ENCODE measurements at regions not wholly inside any gene's neighbourhood (a gene's known extent, or its start where the extent isn't known, plus 50 kb on each side); places are given as distances from the start of the nearest gene placed in this dataset.

GRCh38 chr2:145654746-145655145 lies 1134.8 kb upstream of the ZEB2 start:
- peak overlapping the region in 2 of 3 experiments; percentile 11 to 54 for H3K27ac Mint-ChIP-seq
- no peak overlapping the region for H3K4me3 Mint-ChIP-seq
- TF ChIP-seq, protein P1, sequence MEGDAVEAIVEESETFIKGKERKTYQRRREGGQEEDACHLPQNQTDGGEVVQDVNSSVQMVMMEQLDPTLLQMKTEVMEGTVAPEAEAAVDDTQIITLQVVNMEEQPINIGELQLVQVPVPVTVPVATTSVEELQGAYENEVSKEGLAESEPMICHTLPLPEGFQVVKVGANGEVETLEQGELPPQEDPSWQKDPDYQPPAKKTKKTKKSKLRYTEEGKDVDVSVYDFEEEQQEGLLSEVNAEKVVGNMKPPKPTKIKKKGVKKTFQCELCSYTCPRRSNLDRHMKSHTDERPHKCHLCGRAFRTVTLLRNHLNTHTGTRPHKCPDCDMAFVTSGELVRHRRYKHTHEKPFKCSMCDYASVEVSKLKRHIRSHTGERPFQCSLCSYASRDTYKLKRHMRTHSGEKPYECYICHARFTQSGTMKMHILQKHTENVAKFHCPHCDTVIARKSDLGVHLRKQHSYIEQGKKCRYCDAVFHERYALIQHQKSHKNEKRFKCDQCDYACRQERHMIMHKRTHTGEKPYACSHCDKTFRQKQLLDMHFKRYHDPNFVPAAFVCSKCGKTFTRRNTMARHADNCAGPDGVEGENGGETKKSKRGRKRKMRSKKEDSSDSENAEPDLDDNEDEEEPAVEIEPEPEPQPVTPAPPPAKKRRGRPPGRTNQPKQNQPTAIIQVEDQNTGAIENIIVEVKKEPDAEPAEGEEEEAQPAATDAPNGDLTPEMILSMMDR (IDR thresholded peaks at IDR 0.05; ENCODE audit: unreplicated experiment in 3 of 3), result no peak
- peaks cover 24% of the 10 kb centered on the region for H3K4me1 Mint-ChIP-seq
- H3K36me3 Mint-ChIP-seq (ENCODE audit: low read depth), result no peaks in the 10 kb centered on the region
- no peaks in the 10 kb centered on the region for H3K27me3 Mint-ChIP-seq (ENCODE audit: low read depth)
- no peaks in the 10 kb centered on the region for H3K9me3 Mint-ChIP-seq

DNA sequence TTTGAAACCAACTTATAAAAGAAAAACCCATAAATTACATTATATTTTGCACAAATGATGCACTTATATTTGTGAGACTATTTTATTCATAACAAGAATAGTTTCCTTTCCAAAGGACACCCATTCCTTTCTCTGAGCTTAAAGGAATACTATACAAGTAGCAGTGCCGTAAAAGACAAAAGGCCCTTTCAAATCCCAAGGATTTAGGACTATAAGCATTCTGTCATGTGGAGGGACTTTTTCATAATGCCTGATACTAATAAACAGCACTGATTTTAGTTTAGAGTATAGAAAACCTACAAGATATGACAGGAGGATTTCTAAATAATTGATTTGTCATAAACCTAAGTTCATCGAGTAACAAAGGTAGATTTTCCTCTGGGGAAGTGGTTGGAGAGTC lies 1134.2 kb upstream of the ZEB2 start:
- TF ChIP-seq, protein P1 (IDR thresholded peaks at IDR 0.05; ENCODE audit: unreplicated experiment in 3 of 3), result no peak
- no peak overlapping the region for H3K27ac Mint-ChIP-seq
- no peaks in the 10 kb centered on the region for H3K9me3 Mint-ChIP-seq
- no peaks in the 10 kb centered on the region for H3K27me3 Mint-ChIP-seq (ENCODE audit: low read depth)
- no peak overlapping the region for H3K4me3 Mint-ChIP-seq
- peaks cover 24% of the 10 kb centered on the region for H3K4me1 Mint-ChIP-seq
- no peaks in the 10 kb centered on the region for H3K36me3 Mint-ChIP-seq (ENCODE audit: low read depth)

DNA sequence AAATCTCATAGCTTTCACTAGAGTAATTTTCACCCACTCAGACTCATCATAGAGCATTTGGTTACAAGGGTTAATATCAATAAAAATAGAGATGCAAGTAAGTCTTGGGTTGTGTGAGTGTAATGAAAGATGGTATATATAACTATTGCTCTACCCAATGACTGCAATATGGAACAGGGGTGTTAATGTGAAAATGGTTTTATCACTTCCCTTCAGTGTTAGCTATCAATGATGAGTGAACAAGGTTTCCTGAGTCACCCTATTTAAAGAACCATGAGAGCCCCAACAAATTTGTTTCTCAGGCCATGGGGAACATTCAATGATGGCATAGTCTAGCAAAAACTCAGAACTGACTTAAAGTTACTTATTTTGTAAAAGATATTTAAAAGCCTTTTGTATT lies 1133.6 kb upstream of the ZEB2 start:
- peaks cover 24% of the 10 kb centered on the region for H3K4me1 Mint-ChIP-seq
- no peaks in the 10 kb centered on the region for H3K36me3 Mint-ChIP-seq (ENCODE audit: low read depth)
- H3K4me3 Mint-ChIP-seq, result no peak overlapping the region
- TF ChIP-seq, protein P1 (IDR thresholded peaks at IDR 0.05; ENCODE audit: unreplicated experiment in 3 of 3), result no peak
- H3K27me3 Mint-ChIP-seq (ENCODE audit: low read depth), result no peaks in the 10 kb centered on the region
- H3K9me3 Mint-ChIP-seq, result no peaks in the 10 kb centered on the region
- H3K27ac Mint-ChIP-seq, result peak overlapping the region in 1 of 3 experiments; percentile 87

DNA sequence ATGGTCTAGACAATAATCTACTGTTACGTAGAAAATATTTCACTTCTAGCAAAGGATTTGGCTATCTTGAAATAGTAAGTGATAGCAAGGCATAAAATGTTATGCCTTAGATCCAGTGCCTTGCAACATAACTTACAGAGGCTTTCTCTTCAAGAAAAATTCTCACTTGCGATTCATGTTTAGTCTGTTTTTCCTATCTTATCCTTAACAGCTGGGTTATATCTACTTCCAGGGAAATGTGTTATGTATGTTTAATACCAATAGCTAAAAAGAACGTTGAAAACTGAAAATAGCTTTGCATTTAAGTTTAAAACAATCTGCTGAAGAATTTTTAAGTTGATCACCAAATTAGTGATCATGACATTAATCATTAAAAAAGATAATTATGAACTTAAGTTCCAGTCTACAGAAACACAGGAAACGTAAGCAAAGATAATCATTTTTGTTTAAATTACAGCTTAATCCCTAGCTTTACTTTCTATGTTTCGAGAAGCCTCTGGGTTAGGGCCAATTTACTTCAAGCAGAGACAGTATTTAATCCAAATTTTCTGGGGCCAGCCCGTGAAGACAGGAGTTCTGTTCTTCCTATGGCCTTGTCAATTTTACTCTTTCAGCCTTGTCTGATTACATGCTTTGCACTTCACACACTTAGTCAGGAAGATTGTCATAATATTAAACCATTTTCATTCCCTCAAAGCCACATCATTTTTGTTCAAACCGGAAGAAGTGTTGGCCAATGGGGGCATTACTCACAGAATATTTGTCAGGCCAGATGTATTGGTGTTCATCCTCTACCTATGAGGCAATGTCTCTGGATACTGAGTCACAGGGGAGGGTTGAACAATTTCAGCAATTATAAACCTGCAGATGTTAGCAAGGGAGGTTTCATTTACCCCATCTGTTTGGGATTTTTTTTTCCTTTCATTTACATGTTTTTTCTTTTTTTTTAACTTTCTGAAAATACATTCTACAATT lies 1132.9 kb upstream of the ZEB2 start:
- Mint-ChIP-seq H3K9me3 (no peaks in the 10 kb centered on the region), H3K36me3 (ENCODE audit: low read depth) (no peaks in the 10 kb centered on the region), H3K27me3 (ENCODE audit: low read depth) (no peaks in the 10 kb centered on the region), H3K27ac (peak overlapping the region; percentile 82 to 87 (median 87)), H3K4me3 (peak overlapping the region in 1 of 3 experiments; percentile 7), H3K4me1 (peaks cover 24% of the 10 kb centered on the region)
- TF ChIP-seq, protein P1 (IDR thresholded peaks at IDR 0.05; ENCODE audit: unreplicated experiment in 3 of 3), result no peak

- Mint-ChIP-seq H3K36me3 (ENCODE audit: low read depth) (no peaks in the 10 kb centered on the region), H3K9me3 (no peaks in the 10 kb centered on the region), H3K27me3 (ENCODE audit: low read depth) (no peaks in the 10 kb centered on the region), H3K4me3 (no peak overlapping the region), H3K27ac (peak overlapping the region in 2 of 3 experiments; percentile 82 to 87), H3K4me1 (peaks cover 24% of the 10 kb centered on the region)
- TF ChIP-seq, protein P1 (IDR thresholded peaks at IDR 0.05; ENCODE audit: unreplicated experiment in 3 of 3), result no peak
These were observed 1132.1 kb upstream of the ZEB2 start for GRCh38 chr2:145652036-145652435.
